K562 (cell line): ENCODE measurements at regions not wholly inside any gene's neighbourhood (a gene's known extent, or its start where the extent isn't known, plus 50 kb on each side); places are given as distances from the start of the nearest gene placed in this dataset.

Experiments
- FOXM1 ChIP-seq, 2 experiments: fragments of 450-650 bp in 1 of 2; sonication (generic) in 1 of 2; formaldehyde crosslinking in 1 of 2; IDR thresholded peaks; 2 replicates each; pipeline versions ENCODE4 v1.6.1 to v1.9.0; 2017 to 2022; ENCODE audit warnings: low read depth in 2 of 2, mild to moderate bottlenecking in 2 of 2, missing genetic modification reagents in 1 of 2, moderate library complexity in 1 of 2
- IRF2 ChIP-seq: sonication (generic); formaldehyde crosslinking; IDR thresholded peaks from 2 replicates; pipeline ENCODE4 v1.8.1; 2022; ENCODE audit warnings: mild to moderate bottlenecking, missing genetic modification reagents
- MGA ChIP-seq: fragments of 450-650 bp; IDR thresholded peaks from 2 replicates; pipeline ENCODE4 v1.6.1; 2016; ENCODE audit warnings: mild to moderate bottlenecking, moderate library complexity
- STAT6 ChIP-seq: sonication (generic); formaldehyde crosslinking; IDR thresholded peaks from 2 replicates; pipeline ENCODE4 v1.8.1; 2023; ENCODE audit warnings: mild to moderate bottlenecking, missing genetic modification reagents
- ZNF586 ChIP-seq: fragments of 450-650 bp; formaldehyde crosslinking; conservative IDR thresholded peaks from 2 replicates; pipeline ENCODE4 v1.4.0; 2020; ENCODE audit warnings: mild to moderate bottlenecking, moderate library complexity

GRCh38 chr6:30405934-30406333 is 61.0 kb downstream of the RPP21 start (continued):
- TF ChIP-seq MGA (no peak), STAT6 (no peak), IRF2 (CRISPR knock-in tag) (no peak), FOXM1 (IDR thresholded peaks at IDR 0.05; ENCODE audit: low read depth) (no peak), FOXM1 (CRISPR knock-in tag; IDR thresholded peaks at IDR 0.05; ENCODE audit: low read depth) (no peak), ZNF586 (no peak)
